Non-pigmented ciliary epithelial cell (primary cell): ENCODE measurements at regions not wholly inside any gene's neighbourhood (a gene's known extent, or its start where the extent isn't known, plus 50 kb on each side); places are given as distances from the start of the nearest gene placed in this dataset.
"Not testable (repeated sequence)": the region's sequence is repeated elsewhere in the genome, so short reads cannot be mapped to it uniquely, and the experiment has no call there.

Experiments used
- DNase-seq: peaks from one replicate; pipeline ENCODE4 v3.0.0-alpha.2; 2010; ENCODE audit warnings: low read depth

DNA sequence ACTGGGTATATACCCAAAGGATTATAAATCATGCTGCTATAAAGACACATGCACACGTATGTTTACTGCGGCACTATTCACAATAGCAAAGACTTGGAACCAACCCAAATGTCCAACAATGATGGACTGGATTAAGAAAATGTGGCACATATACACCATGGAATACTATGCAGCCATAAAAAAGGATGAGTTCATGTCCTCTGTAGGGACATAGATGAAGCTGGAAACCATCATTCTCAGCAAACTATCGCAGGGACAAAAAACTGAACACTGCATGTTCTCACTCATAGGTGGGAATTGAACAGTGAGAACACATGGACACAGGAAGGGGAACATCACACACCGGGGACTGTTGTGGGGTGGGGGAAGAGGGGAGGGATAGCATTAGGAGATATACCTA lies 1211.0 kb downstream of the FSCB start:
- not testable (repeated sequence) for DNase-seq

DNA sequence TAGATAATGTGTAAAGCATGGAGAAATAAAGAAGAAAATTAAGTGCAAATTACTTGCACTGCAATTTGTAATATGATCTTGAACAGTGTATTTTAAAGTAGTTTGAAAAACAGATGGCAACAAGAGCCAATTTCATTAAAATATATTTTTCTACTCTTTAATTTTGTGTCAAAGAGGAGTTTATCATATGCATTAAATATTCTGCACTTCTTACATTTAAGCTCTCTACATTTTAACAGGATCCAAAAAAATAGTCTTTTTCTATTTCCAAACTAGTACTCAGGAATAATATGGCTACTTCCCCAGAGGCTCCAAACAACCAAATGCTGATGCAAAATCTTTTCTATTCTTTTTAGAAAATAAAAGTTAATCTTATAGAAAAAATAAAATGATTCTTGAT lies 1221.5 kb downstream of the FSCB start:
- no peak for DNase-seq

DNA sequence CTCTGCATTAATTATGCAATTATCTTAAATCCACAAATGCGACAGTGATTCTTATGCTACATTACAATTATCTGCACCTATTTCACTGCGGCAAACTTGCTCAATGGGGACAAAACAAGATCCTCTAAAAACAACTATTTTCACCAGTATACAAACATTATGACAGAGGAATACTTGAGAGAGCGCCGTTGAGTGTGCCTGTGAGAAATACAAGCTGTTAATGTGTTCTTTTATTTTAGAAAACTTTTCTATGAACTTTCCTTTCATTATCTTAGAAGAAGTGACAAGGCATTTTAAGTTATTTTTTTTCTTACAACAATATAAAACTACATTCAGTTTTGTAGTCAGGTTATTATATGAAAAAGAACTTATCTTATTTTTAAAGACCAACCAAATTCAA lies 1247.0 kb downstream of the FSCB start:
- DNase-seq = no peak

DNA sequence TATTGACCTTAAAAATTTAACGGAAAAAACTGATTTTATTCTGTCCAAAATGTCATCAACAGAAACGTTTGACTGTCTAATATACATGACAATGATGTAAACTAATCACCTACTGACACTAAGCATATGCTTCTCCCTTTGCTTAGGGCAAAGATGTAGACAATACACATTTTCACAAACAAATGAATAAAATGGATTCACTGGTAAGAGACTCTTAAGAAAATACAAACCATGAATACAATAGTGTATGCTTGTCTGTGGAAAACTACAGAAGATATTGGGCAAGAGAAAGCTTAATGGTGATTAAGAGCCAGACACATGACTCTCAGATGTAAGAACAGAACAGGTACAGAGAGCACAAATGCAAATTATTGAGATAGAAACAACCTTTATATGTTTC lies 1248.7 kb downstream of the FSCB start:
- DNase-seq = no peak

DNA sequence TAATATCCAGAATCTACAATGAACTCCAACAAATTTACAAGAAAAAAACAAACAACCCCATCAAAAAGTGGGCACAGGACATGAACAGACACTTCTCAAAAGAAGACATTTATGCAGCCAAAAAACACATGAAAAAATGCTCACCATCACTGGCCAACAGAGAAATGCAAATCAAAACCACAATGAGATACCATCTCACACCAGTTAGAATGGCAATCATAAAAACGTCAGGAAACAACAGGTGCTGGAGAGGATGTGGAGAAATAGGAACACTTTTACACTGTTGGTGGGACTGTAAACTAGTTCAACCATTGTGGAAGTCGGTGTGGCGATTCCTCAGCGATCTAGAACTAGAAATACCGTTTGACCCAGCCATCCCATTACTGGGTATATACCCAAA lies 1250.1 kb downstream of the FSCB start:
- not testable (repeated sequence) for DNase-seq

DNA sequence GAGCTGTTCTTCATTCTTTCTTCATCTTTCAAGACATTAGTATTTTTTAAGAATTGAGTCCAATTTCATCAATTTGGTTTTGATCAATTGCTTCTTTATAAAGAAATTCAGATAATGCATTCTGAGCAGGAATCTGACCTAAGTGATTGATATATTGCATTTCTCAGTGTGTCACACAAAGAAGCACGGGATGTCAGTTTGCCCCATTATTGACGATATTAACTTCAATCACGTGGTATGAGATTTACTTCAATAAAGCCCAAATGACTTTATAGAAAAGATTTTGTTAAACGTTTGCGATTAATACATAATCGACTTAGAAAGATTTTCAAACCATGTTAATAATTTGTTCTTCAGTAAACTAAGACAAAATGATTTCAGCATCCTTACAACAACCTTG lies 1254.2 kb downstream of the FSCB start:
- no peak for DNase-seq

DNA sequence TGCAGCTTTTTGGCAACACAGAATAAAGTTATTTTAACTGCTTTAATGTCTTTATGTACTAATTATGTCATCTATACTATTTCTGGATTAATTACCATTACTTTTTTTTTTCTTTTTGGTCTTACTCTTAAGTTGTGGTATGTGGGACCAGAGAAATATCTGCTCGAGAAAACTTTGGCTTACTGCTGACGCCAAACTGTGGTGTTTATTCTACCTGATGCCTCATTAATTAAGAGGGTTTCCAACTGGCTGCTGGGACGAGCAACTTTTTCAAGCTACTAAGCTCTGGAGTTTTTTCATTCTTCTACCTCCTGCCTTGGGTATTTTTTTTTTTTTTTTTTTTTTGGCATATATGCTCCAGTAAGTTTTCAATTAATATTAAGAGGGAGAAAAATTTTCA lies 1257.5 kb downstream of the FSCB start:
- DNase-seq = no peak

DNA sequence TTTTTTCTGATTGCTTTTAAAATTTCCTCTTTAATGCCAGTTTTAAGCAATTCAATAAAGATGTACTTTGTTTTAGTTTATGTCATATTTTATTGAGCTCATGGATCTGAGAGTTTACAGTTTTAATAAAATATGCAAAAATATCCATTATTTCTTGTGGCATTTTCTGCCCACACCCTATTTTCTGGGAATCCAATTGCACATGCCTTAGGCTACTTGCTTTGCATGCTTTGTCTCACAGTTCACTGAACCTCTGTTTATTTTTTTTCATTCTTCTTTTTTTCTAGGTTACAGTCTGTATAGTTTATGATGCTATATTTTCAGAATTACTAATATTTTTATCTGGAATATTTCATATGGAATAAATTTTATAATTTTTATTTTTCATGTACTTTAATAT lies 1258.0 kb downstream of the FSCB start:
- DNase-seq = no peak

DNA sequence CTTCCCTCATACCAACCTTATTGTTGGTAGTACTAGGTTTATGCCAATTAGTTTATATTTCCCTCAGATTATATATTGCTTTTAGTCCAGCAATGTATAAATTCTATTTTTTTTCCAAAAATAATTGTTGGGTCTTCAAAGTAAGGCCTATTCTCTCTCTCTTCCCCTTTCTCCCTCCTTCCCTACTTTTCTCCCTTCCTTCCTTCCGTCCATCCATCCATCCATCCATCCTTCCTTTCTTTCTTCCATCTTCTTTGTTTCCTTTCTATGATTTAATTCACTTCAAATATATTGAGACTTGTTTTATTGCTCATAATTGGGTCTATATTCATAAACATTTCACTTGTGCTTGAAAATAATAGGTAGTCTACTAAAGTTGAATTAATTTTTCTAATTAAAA lies 1259.2 kb downstream of the FSCB start:
- no peak for DNase-seq

DNA sequence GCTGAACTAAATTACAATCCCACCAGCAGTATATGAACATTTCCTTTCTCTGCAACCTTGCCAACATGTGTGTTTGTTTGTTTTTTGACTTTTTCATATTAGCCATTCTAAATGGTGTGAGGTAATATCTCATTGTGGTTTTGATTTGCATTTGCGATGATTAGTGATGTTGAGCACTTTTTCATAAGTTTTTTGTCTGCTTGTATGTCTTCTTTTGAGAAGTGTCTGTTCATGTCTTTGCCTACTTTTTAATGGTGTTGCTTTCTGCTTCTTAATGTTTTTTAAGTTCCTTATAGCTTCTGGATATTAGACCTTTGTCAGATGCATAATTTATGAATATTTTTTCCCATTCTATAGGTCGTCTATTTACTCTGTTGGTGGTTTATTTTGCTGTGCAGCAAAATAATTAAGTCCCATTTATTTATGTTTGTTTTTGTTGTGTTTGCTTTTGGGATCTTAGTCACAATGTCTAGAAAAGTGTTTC lies 1262.9 kb downstream of the FSCB start:
- DNase-seq = no peak

DNA sequence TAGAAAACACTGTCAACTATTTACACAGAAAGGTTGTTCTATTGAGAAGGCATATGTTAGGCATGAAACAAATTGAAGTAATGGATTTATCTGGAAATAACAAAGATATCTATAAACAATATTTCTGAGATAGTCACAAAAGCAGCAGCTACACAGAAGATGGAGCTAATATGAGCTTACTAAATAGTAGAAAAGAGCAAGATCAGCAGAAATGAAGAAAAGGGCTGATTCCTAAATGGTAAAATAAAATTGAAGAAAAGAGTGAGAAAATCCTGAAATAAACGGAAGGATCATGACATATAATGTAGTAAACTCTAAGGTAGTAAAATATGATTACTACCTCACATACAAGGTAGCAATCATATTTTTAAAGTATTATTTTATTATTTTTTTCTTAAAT lies 1263.9 kb downstream of the FSCB start:
- DNase-seq = no peak

DNA sequence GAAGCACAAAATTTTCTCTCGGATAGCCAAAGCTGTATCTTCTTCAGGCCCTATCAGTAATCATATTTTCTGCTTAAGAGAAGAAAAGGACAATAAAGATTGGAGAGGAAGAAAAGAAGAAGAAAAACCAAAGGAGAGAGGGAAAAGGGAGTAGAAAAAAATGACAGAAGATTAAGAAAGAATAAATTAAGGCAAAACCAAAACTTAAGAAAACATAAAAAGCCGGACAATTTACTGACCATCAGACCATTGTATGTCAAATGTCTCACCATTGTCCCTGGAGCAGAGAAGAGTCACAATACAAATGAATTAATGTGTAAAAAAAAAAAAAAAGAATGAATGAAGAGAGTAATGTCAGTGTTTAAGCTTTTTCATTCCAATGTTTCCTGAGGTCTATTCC lies 1274.8 kb downstream of the FSCB start:
- DNase-seq = no peak

DNA sequence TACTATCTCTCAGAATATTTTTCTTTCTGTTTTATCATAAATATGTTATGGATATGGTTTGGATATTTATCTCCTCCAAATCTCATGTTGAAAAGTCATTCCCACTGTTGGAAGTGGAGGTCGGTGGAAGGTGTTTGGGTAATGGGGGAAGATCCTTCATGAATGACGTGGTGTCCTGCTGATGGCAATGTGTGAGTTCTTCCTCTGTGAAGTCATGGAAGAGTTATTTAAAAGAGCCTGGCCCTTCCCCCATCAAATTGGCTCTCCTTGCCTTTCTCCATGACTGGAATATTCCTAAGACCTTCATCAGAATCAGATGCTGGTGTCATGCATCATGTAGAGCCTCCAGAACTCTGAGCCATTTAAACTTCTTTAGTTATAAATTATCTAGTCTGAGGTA lies 1291.6 kb downstream of the FSCB start:
- DNase-seq = no peak

DNA sequence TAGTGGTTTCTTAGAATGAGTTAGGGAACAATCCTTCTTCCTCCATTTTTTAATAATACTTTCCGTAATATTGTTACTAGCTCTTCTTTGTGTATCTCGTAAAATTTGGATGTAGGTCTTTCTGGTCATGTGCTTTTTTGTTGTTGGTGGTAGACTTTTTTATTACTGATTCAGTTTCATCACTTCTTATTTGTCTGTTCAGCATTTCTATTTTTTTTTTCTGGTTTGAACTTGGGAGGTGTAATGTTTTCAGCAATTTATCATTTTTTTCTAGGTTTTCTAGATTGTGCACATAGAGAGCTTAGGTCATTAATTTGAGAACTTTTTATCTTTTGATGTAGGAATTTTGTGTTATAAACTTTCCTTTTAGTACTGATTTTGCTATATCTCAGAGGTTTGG lies 1299.9 kb downstream of the FSCB start:
- no peak for DNase-seq

DNA sequence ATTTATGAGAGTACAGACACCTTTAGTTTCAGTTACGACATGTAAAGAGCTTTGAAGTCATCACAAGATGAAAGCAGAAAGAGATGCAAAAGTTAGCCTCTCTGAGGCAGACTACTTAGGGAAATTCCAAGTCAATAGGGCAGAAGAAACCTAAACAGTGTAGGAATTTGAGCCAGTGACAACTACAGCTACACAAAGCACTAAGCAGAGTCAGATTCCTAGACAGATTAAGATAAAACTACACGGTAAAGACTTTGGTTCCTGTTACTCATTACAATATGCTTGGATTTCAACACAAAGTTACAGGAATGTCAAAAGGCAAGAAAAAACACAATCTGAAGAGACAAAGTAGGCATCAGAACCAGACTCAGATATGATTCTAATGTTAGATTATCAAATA lies 1302.3 kb downstream of the FSCB start:
- DNase-seq = peak; percentile 66

DNA sequence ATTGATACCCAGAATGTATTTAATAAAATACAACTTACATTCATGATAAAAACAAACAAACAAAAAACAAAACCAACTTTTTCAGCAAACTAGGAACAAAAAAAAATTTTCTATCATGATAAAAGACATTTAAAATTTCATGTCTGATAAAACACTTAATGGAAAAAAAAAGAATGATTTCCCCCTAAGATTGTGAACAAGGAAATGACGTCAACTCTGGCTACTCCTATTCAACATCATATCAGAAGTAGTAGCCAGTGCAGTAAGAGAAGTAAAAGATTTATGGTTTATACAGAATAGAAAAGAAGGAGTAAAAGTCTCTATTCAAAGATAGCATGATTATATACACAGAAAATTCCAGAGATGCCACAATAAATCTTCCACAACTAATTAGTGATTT lies 1306.6 kb downstream of the FSCB start:
- no peak for DNase-seq

DNA sequence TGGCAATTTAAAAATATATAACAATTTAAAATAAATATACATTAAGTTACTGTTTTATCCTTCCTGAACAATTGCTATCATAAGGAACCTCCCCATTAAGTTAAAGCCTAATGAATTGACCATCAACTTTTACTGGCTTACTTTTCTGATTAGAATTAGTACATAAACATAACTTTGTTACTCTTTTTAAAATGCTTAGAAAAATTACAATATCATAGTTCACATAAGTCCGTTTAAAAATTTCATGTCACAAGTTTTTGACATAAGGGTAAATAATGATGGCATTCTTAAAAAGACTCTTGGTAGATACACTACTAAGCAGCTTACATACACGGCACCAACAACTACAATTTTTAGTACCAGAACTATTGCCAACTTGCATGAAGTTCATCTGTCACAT lies 1308.6 kb downstream of the FSCB start:
- no peak for DNase-seq

DNA sequence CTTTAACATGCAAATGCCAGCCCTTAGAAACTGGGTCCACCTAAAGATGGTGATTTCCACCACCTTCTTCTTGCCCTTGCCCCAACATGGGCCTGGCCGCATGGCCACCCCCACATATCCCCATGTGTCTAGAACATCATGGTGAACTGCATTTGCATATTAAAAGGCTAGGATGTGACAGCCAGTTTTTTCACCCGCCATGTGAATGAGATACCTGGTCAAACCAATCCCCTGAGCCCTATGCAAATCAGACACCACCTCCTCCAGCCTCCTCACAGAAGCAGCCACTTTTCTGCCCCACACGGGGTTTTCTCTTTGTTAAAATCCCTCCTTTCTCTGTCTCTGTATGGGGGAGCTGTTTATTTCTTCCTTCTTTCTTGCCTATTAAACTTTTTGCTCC lies 1322.5 kb downstream of the FSCB start:
- DNase-seq = no peak

DNA sequence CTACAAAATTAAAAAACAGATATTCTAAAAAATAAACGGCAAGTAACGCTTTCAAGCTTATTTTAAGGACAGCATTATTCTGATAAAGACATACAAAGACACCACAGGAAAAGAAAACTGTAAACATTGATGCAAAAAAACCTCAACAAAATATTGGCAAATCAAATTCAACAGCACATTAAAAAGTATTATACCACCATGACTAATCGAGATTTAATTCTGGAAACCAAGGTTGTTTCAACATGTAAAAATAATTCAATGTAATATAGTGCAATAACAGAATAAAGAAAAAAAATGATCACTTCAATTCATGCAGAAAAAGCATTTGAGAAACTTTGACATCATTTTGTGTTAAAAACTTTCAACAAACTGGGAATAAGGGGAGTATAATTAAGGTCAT lies 1323.2 kb downstream of the FSCB start:
- no peak for DNase-seq

DNA sequence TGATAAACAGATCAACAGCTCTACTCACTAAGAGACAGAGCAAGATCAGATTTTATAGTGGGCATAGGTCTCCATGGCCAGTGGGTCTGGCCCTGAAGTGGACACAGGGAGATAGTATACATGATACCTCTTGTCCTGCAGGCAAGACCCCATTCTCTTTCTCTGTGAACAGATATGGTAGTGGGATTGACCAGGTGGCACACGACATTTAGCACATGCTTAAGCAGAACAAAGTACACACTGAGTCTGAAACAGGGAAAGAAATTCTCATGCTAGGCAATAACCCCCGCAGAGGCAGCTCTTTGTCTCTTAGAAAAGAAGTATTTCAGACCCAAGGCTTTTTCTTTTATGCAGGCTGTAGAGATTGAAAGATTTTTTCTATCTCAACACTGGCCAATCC lies 1331.2 kb downstream of the FSCB start:
- no peak for DNase-seq

DNA sequence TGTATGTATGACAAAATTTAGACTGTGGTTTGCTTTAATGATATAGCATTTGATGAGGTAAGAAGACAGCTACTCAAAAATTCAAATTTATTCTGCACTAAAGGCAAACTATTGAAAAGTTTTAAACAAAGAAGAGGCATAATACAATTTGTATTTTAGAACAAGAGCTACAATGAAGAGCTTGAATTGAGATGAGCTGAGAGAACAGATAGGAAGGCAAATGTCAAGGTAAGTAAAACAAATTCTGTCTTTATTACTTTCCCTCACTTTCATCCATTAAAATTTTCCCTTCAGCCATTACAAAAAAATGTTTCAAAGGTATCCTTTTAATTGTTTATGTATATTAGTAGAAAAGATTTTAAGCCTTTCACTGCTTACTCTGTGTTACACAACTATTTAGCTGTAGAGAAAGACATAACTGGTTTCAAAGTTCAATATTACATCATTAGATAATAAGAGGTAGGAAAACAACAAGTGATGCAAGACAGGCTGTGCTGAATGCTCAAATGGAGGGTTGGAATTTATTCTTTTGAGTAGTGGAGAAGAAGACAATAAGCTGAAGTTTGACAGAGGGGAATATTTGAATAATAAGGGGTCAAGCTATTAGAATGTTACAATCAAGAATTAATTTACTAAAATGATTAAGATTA lies 1334.1 kb downstream of the FSCB start:
- no peak for DNase-seq

DNA sequence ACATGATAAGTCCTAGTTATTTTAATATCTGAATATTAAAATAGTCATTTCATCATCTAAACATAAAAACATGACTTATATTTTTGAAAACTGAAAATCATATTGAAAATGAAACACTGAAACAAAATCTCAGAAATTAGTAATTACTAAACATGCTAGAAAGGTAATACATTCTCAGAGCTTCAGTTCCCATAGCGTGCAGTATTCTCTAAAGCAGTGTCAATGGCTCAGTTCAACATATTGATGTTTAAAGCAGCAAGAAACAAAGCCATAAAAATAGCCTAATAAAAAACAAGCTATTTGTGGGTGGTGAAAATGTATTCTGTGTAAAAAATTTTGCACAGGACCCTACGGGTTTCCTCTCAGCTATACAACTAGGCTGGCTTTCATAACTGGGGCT lies 1337.4 kb downstream of the FSCB start:
- no peak for DNase-seq

DNA sequence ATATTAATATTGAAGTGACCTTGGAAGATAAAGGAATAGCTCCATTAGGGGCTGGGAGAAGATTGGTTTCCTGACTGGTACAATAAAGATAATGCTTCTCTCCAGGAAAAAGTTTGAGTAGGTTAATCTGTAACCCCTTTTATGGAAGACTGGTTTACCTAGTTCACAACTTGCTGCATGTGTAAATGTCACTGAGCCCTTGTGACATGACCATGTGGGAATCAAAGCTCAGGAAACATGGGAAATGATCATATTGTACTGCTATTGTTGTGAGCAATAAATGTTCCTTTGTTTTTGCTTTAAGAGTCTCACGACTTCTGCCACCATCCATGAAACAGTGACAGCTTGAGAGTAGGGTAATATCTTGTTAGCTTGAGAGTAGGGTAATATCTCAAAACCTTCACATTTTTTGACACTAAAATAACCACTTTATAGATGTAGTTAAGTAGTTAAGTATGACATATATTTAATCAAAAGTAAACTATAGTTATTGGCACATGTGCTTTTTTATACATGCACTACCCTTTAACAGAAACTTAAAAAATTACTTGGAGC lies 1338.6 kb downstream of the FSCB start:
- DNase-seq = no peak

DNA sequence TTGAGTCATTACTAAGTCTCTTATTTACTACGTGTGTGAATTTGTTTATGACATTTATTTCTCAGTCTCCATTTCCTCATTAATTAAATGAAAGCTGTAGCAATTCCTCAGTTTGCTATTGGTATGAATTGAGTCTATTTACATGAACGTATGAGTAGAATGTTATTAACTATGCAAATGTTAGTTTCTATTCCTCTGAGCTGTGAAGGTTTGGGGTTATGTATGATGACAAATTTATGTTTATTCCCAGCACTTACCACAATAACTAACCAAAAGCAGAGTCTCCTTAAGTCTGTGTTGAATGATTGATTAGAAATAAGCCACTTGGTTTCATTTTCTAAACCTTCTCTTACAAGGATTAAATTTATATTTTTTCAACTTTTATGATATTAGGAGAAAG lies 1340.9 kb downstream of the FSCB start:
- no peak for DNase-seq
